Lower leg skin (tissue), 3 donors: ENCODE measurements at regions not wholly inside any gene's neighbourhood (a gene's known extent, or its start where the extent isn't known, plus 50 kb on each side); places are given as distances from the start of the nearest gene placed in this dataset.

Source experiments
- POLR2A ChIP-seq, 2 donors: fragments of 450-650 bp; IDR thresholded peaks; one replicate each; pipeline ENCODE4 v1.6.1; 2016 to 2017; ENCODE audit warnings: antibody characterized with exemption in 2 of 2, mild to moderate bottlenecking in 1 of 2, moderate library complexity in 1 of 2
- TF ChIP-seq, protein P1 (sequence below), 3 donors: fragments of 450-650 bp; IDR thresholded peaks; one replicate each; pipeline ENCODE4 v1.5.1; 2016; ENCODE audit warnings: antibody characterized with exemption in 3 of 3, mild to moderate bottlenecking in 3 of 3, moderate library complexity in 2 of 3

DNA sequence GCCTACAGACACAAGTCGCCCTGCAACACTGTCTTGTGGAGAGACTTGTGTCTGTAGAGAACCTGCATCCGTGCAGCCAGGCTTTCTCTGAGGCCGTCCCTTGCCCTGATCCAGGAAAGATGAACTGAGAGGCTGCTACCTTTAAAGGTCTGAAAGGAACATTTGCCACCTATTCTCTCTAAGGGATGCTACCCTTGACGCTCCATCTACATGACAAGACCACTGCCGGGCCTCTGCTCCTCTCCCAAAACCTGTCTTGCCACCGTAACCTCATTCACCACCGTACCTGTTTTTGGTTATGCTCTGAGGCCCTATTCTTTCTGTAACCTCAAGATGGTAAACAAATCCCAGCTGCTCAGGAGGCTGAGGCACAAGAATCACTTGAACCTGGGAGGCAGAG lies 73.9 kb downstream of the FOXF2 start:
- TF ChIP-seq, protein P1, sequence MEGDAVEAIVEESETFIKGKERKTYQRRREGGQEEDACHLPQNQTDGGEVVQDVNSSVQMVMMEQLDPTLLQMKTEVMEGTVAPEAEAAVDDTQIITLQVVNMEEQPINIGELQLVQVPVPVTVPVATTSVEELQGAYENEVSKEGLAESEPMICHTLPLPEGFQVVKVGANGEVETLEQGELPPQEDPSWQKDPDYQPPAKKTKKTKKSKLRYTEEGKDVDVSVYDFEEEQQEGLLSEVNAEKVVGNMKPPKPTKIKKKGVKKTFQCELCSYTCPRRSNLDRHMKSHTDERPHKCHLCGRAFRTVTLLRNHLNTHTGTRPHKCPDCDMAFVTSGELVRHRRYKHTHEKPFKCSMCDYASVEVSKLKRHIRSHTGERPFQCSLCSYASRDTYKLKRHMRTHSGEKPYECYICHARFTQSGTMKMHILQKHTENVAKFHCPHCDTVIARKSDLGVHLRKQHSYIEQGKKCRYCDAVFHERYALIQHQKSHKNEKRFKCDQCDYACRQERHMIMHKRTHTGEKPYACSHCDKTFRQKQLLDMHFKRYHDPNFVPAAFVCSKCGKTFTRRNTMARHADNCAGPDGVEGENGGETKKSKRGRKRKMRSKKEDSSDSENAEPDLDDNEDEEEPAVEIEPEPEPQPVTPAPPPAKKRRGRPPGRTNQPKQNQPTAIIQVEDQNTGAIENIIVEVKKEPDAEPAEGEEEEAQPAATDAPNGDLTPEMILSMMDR (IDR thresholded peaks at IDR 0.05) = no peak
- no peak for TF ChIP-seq POLR2A (IDR thresholded peaks at IDR 0.05)
